ENCODE measurements at regions not wholly inside any gene's neighbourhood (a gene's known extent, or its start where the extent isn't known, plus 50 kb on each side); places are given as distances from the start of the nearest gene placed in this dataset.

DNA sequence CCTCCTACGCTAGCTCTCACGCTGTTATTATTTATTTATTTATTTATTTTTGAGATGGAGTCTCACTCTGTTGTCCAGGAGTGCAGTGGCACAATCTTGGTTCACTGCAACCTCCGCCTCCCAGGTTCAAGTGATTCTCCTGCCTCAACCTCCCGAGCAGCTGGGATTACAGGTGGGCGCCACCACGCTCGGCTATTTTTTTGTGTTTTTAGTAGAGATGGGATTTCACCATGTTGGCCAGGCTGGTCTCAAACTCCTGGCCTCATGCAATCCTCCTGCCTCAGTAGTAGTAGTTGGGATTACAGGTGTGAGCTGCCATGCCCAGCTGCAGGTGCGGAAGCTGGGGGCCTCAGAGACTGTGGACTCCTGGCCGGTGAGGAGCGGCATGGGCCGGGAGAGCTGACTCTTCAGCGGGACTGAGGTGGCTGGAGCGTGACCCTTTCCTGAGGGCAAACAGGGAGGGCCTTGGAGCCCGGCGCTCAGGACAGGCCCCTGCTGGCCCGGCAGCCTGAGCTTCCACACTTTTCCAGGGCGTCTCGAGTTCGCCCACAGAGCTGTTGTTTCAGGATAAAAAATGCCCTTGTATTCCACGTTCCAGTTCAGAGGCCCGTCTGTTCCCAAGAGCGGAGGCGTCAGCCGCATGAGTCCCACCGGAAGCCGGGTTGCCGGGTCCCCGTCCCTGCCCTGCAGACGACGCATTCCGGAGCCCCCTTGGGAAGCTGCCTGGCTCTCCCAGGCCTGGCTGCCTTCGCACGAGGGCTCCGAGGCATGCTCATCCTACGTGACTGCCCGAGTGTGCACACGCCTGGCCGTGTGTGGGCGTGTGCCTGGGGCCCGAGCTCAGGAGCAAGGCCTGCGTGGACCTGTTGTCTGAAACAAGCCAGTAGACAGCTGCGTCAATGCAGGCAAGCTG is 126.2 kb downstream of the SIK1 start:
- H3K4me1 ChIP-seq, result no peaks in the 10 kb centered on the region
- no peak for ATAC-seq
- peaks cover 45% of the 10 kb centered on the region for H3K27me3 ChIP-seq
- TF ChIP-seq POLR2A (IDR thresholded peaks at IDR 0.05), result no peak
- TF ChIP-seq, protein P1, sequence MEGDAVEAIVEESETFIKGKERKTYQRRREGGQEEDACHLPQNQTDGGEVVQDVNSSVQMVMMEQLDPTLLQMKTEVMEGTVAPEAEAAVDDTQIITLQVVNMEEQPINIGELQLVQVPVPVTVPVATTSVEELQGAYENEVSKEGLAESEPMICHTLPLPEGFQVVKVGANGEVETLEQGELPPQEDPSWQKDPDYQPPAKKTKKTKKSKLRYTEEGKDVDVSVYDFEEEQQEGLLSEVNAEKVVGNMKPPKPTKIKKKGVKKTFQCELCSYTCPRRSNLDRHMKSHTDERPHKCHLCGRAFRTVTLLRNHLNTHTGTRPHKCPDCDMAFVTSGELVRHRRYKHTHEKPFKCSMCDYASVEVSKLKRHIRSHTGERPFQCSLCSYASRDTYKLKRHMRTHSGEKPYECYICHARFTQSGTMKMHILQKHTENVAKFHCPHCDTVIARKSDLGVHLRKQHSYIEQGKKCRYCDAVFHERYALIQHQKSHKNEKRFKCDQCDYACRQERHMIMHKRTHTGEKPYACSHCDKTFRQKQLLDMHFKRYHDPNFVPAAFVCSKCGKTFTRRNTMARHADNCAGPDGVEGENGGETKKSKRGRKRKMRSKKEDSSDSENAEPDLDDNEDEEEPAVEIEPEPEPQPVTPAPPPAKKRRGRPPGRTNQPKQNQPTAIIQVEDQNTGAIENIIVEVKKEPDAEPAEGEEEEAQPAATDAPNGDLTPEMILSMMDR (IDR thresholded peaks at IDR 0.05), result no peak
- H3K4me3 ChIP-seq, result no peak overlapping the region
- no peaks in the 10 kb centered on the region for H3K36me3 ChIP-seq
- H3K27ac ChIP-seq, result no peak overlapping the region
- WGBS, 2 donors (ENCODE audit: low coverage in 1 of 2), result 51 to 88% methylated on average over 7 to 11 of the region's 42 CpGs
- H3K9me3 ChIP-seq, result peaks cover 0 to 7% (median 0%) of the 10 kb centered on the region in 3 donors

DNA sequence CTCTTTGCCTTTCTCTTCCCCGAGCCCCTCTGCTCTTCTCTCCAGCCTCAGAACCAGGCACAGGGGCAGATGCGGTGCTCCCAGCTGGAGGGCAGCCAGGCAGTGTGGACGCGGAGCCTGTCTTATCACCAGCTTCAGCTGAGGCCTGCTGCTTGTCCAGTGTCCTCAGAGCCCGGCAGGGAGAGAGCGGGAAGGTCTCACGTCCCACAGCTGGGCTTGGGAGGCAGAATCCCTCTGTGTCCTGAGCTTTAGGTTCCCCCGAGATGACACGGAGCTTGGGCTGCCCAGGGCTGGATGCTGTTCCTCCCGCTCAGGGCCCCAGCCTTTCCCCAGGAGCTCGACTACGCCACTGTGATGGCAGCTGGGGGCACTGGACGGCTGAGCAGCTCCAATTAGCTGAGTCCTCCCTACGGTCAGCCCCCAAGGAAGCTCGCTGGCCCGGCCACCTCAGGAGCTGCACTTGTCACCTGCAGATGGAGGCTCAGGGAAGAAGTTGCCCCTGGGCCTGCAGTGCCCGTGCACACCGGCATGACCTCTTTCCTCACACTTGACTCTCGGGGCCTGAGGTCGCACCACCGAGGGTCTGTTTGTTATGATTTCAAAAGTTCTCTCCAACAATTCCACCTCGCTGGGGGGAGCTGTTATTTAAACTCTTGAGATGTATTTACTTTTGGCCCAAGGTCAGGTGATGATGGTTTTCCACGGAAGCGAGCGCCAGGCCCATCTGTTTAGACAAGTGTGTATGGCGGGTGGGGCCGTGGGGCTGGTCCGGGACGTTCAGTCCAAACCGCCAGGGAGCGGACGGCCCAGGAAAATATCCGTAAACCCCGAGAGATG is 127.3 kb downstream of the SIK1 start:
- no peak for ATAC-seq
- WGBS, 2 donors (ENCODE audit: low coverage in 1 of 2), result 60 to 88% methylated on average over 4 to 7 of the region's 34 CpGs

DNA sequence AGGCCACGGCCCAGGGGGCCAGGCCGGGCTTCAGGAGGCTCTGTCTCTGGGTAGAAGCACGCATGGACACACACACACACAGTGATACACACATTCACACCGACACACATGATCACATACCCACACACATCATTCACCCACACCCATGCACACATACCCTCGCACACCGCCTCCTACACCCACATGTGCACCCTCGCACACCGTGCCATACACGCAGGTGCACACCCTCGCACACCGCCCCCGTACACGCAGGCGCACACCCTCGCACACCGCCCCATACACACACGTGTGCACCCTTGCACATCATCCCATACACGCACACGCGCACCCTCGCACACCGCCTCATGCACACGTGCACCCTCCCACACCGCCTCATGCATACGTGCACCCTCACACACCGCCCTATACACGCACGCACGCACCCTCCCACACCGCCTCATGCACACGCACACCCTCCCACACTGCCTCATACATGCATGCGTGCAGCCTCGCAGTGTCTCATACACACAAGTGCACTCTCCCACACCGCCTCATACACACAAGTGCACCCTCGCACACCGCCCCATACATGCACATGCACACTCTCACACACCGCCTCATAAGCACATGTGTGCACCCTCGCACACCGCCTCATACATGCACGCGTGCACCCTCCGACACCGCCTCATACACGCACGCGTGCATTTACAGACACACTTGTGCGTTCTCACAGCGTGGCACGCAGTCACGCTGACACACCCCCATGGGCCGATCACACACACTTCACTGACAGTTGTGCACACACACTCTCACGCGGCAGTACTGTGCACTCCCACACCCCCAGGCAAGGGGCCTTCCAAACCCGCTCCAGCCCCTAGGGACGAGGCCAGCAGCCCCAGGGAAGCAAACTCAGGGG is 128.1 kb downstream of the SIK1 start:
- Histone ChIP-seq H3K27ac (no peak overlapping the region), H3K4me1 (no peaks in the 10 kb centered on the region), H3K4me3 (no peak overlapping the region), H3K36me3 (no peaks in the 10 kb centered on the region), H3K27me3 (peaks cover 43% of the 10 kb centered on the region), H3K9me3 (peaks cover 0 to 16% (median 0%) of the 10 kb centered on the region in 3 donors)
- 95 to 96% methylated on average over 34 to 38 of the region's 55 CpGs for WGBS, 2 donors (ENCODE audit: low coverage in 1 of 2)
- no peak for ATAC-seq
- TF ChIP-seq POLR2AphosphoS5 (IDR thresholded peaks at IDR 0.05) (no peak), EP300 (IDR thresholded peaks at IDR 0.05) (no peak), POLR2A (IDR thresholded peaks at IDR 0.05) (no peak)
- TF ChIP-seq, protein P1 (IDR thresholded peaks at IDR 0.05), result no peak

More for the DNA sequence above, 127.3 kb downstream of the SIK1 start:
- H3K9me3 ChIP-seq, result peaks cover 0 to 16% (median 0%) of the 10 kb centered on the region in 3 donors
- no peak overlapping the region for H3K4me3 ChIP-seq
- H3K36me3 ChIP-seq, result no peaks in the 10 kb centered on the region
- TF ChIP-seq POLR2AphosphoS5 (IDR thresholded peaks at IDR 0.05) (no peak), EP300 (IDR thresholded peaks at IDR 0.05) (no peak), POLR2A (IDR thresholded peaks at IDR 0.05) (no peak)
- TF ChIP-seq, protein P1 (IDR thresholded peaks at IDR 0.05), result no peak
- H3K27ac ChIP-seq, result no peak overlapping the region
- H3K27me3 ChIP-seq, result peaks cover 43% of the 10 kb centered on the region
- H3K4me1 ChIP-seq, result no peaks in the 10 kb centered on the region

DNA sequence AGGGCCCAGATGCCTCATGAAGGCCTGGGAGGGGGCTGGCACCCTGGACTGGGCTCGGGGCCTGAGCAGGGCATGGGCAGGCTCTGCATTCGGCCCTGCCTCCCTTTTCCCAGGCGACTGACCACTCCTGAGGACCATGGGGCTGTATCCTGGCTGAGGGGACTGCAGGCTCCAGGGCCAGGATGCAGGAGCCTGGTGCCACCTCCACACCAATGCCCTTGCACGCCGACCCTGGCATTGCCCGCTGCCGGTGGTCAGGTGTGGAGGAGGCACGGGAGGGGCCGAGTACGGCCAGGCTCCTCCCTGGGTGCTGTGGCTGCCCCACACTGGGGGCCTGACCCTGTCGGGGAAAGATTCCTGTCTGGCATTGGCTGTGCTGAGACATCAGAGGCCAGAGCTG is 128.9 kb downstream of the SIK1 start:
- TF ChIP-seq EP300 (IDR thresholded peaks at IDR 0.05), result no peak
- TF ChIP-seq, protein P1 (IDR thresholded peaks at IDR 0.05), result no peak
- peaks cover 0 to 16% (median 0%) of the 10 kb centered on the region in 3 donors for H3K9me3 ChIP-seq
- H3K27ac ChIP-seq, result no peak overlapping the region
- H3K27me3 ChIP-seq, result peaks cover 36% of the 10 kb centered on the region
- WGBS, 2 donors (ENCODE audit: low coverage in 1 of 2), result 83% methylated on average over 1 of the region's 11 CpGs; no CpG with 5 or more reads in 1 of the 2 donors
- ATAC-seq, result no peak
- no peaks in the 10 kb centered on the region for H3K36me3 ChIP-seq
- no peak overlapping the region for H3K4me3 ChIP-seq
- H3K4me1 ChIP-seq, result no peaks in the 10 kb centered on the region
